ENCODE measurements at regions not wholly inside any gene's neighbourhood (a gene's known extent, or its start where the extent isn't known, plus 50 kb on each side); places are given as distances from the start of the nearest gene placed in this dataset.

- no peak for TF ChIP-seq ZFX (CRISPR knock-in tag; IDR thresholded peaks at IDR 0.05)
- TF ChIP-seq USF1 (CRISPR knock-in tag; IDR thresholded peaks at IDR 0.05), result no peak
- no peak for TF ChIP-seq HINFP (tag; conservative IDR thresholded peaks at IDR 0.05; ENCODE audit: low read depth)
Measured at GRCh38 chr2:187174582-187174981, 273.5 kb downstream of the CALCRL start.

All from K562 (cell line).